Mucosa of stomach (tissue), 1 donor: ENCODE measurements at regions not wholly inside any gene's neighbourhood (a gene's known extent, or its start where the extent isn't known, plus 50 kb on each side); places are given as distances from the start of the nearest gene placed in this dataset.

ENCODE experiments used
- H3K27me3 ChIP-seq: one replicate; pipeline ENCODE4 v1.7.0; 2013; ENCODE audit warnings: mild to moderate bottlenecking, low read length; ENCODE audit not compliant: control insufficient read depth, insufficient read depth
- H3K36me3 ChIP-seq: one replicate; pipeline ENCODE4 v1.7.0; 2013; ENCODE audit warnings: low read length; ENCODE audit not compliant: control insufficient read depth, insufficient read depth
- H3K4me1 ChIP-seq: one replicate; pipeline ENCODE4 v1.7.0; 2013; ENCODE audit warnings: mild to moderate bottlenecking, low read length; ENCODE audit not compliant: control insufficient read depth, insufficient read depth
- H3K4me3 ChIP-seq: one replicate; pipeline ENCODE4 v1.7.0; 2013; ENCODE audit warnings: low read length
- H3K9ac ChIP-seq: one replicate; pipeline ENCODE4 v1.7.0; 2013; ENCODE audit warnings: mild to moderate bottlenecking, low read length, moderate library complexity
- H3K9me3 ChIP-seq: one replicate; pipeline ENCODE4 v1.7.0; 2013; ENCODE audit warnings: mild to moderate bottlenecking, low read length, moderate library complexity; ENCODE audit not compliant: control insufficient read depth
- donor health status: Pancreatic carcinoma.

GRCh38 chr3:159726231-159726964 is 262.2 kb upstream of the IL12A start:
- H3K9ac ChIP-seq = no peak overlapping the region
- no peak overlapping the region for H3K4me3 ChIP-seq
- H3K36me3 ChIP-seq = no peaks in the 10 kb centered on the region
- H3K9me3 ChIP-seq = no peaks in the 10 kb centered on the region
- H3K27me3 ChIP-seq = no peaks in the 10 kb centered on the region
- no peaks in the 10 kb centered on the region for H3K4me1 ChIP-seq

DNA sequence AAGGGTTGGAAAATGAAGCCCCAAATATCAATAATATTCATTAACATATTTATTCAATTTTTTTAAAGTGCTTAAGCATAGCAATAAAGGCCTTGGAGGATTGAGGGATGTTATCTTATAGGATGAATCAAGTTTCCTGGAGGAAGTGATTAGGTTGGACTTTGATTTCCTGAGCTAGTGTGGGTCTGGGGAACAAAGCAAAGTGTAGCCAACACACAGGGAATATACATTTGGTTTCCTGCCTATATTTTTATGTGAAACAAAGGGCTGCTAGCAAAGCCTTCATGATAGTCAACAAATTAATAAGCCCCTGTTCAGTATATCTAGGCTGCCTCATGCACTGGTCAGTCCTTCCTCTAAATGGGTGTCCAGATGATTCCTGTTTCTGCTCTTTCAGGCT is 261.1 kb upstream of the IL12A start:
- no peaks in the 10 kb centered on the region for H3K36me3 ChIP-seq
- H3K9me3 ChIP-seq = no peaks in the 10 kb centered on the region
- no peaks in the 10 kb centered on the region for H3K27me3 ChIP-seq
- no peak overlapping the region for H3K4me3 ChIP-seq
- no peak overlapping the region for H3K9ac ChIP-seq
- H3K4me1 ChIP-seq = no peaks in the 10 kb centered on the region

DNA sequence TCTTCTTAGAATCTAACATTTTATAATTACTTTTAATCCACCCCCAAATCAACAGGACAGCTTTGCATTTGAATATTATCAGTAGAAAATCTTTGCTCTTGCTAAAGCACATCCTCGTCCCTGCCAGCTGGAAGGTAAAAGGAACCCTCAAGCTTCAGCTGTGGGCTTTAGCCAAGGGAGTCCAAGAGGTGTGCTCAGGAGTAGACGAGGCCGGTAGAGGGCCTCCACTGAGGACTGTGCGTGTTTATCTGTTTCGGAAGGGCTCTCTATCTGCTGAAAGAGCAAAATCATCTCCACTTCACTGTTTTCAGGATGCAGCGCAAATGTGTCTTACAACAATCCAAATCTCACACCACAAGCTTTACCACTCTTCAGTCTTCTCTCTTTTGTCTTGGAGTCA is 257.4 kb upstream of the IL12A start:
- Histone ChIP-seq H3K4me3 (no peak overlapping the region), H3K9ac (no peak overlapping the region), H3K4me1 (no peaks in the 10 kb centered on the region), H3K9me3 (no peaks in the 10 kb centered on the region), H3K36me3 (no peaks in the 10 kb centered on the region), H3K27me3 (no peaks in the 10 kb centered on the region)

- Histone ChIP-seq H3K36me3 (no peaks in the 10 kb centered on the region), H3K9ac (no peak overlapping the region), H3K4me1 (no peaks in the 10 kb centered on the region), H3K9me3 (no peaks in the 10 kb centered on the region), H3K27me3 (no peaks in the 10 kb centered on the region), H3K4me3 (no peak overlapping the region)
Observed at GRCh38 chr3:159732172-159733111, 256.2 kb upstream of the IL12A start.

DNA sequence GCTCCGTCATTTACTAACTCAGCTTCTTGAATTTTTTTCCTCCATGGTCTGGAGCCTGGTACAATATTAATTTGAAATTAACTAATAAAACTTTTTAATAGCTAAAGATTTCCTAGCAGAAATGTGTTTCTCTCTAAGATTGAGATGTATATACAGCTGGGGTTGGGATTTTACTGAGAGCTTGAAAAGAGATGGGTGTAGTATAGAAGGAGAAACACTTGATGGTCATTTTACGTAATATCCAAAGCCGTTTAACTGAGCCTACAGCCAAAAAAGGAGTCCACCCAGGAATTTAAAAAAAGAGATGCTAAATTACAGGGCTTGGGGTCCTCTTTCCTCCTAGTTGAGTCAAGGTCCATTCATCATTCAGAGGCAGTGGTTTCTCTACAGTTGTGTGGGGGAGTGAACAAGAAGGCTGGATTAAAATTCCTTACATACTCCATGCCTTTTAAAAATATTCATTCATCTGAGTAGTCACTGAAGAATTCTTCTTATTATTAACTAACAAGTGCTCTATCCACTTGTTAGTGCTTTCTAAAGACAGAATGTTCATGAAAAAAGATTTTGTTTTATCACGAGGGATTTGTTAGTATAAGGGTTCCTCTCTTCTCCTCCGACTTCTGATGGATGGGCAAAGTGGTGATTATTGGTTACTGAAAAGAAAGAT is 255.3 kb upstream of the IL12A start:
- no peaks in the 10 kb centered on the region for H3K36me3 ChIP-seq
- H3K9me3 ChIP-seq = no peaks in the 10 kb centered on the region
- H3K27me3 ChIP-seq = no peaks in the 10 kb centered on the region
- no peaks in the 10 kb centered on the region for H3K4me1 ChIP-seq
- no peak overlapping the region for H3K9ac ChIP-seq
- no peak overlapping the region for H3K4me3 ChIP-seq

- Histone ChIP-seq H3K4me1 (no peaks in the 10 kb centered on the region), H3K9me3 (no peaks in the 10 kb centered on the region), H3K36me3 (no peaks in the 10 kb centered on the region), H3K27me3 (no peaks in the 10 kb centered on the region), H3K4me3 (no peak overlapping the region), H3K9ac (no peak overlapping the region)
Observed at GRCh38 chr3:159734681-159735080, 254.0 kb upstream of the IL12A start.

DNA sequence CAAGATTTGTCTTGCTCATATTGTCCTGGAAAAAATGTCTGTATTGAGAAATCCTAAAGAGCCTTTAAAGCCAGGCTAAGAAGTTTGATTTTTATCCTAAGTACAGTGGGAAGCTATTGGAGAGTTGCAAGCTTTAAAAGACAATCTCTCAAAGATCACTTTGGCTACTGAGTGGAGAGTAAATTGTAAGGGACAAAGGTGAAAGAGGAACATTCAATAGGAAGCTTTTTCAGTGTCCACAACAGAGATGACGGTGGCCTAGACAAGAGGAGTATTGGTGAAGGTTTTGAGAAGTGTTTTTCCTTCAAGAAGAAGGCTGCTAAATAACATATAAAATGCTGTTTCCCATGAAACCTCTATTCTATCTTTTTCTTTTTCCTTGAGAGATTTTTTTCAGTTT is 249.5 kb upstream of the IL12A start:
- Histone ChIP-seq H3K27me3 (no peaks in the 10 kb centered on the region), H3K4me1 (no peaks in the 10 kb centered on the region), H3K9me3 (no peaks in the 10 kb centered on the region), H3K36me3 (no peaks in the 10 kb centered on the region), H3K4me3 (no peak overlapping the region), H3K9ac (no peak overlapping the region)

DNA sequence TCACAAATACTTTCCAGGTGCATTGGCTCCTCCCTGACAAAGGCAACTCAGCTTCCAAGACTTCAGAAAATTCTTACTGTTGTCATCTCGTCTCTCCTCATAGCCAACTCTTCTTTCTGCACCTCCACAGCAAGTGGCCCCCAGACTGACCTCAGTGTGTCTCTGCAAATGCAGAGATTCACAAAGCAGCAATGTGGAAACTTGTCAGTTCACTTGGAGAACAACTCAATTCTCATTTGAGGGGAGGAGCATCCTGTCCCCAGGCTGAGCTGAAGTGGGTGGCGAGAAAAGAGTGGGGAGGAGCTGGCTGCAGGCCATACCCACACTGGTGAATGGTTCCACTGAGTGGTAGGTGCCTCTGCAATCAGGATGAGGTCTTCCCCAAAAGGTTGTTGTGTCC is 248.7 kb upstream of the IL12A start:
- H3K4me1 ChIP-seq = no peaks in the 10 kb centered on the region
- H3K4me3 ChIP-seq = no peak overlapping the region
- no peaks in the 10 kb centered on the region for H3K27me3 ChIP-seq
- H3K36me3 ChIP-seq = no peaks in the 10 kb centered on the region
- no peaks in the 10 kb centered on the region for H3K9me3 ChIP-seq
- H3K9ac ChIP-seq = no peak overlapping the region

DNA sequence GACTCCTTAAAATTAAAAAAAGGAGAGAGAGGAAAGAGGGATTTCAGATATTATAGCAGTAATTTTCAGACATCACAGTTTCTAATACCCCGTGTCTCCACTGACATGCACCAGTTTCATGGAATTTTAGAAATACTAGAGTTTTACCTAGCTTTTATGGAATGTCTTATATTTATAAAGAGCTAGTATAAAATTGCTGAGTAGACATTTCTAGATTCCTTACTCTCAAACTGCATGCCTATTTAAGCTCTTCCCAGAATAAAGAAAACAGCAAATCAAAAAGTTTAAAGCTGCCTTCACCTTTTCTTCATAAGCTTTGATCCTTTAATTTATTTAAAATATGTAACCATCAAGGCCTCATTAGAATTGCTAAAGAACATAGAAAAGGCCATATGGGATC is 247.4 kb upstream of the IL12A start:
- H3K4me3 ChIP-seq = no peak overlapping the region
- H3K9ac ChIP-seq = no peak overlapping the region
- H3K4me1 ChIP-seq = no peaks in the 10 kb centered on the region
- H3K9me3 ChIP-seq = no peaks in the 10 kb centered on the region
- H3K36me3 ChIP-seq = no peaks in the 10 kb centered on the region
- no peaks in the 10 kb centered on the region for H3K27me3 ChIP-seq

GRCh38 chr3:159748425-159748824 is 240.2 kb upstream of the IL12A start:
- Histone ChIP-seq H3K27me3 (no peaks in the 10 kb centered on the region), H3K9ac (no peak overlapping the region), H3K4me1 (no peaks in the 10 kb centered on the region), H3K9me3 (no peaks in the 10 kb centered on the region), H3K36me3 (no peaks in the 10 kb centered on the region), H3K4me3 (no peak overlapping the region)

DNA sequence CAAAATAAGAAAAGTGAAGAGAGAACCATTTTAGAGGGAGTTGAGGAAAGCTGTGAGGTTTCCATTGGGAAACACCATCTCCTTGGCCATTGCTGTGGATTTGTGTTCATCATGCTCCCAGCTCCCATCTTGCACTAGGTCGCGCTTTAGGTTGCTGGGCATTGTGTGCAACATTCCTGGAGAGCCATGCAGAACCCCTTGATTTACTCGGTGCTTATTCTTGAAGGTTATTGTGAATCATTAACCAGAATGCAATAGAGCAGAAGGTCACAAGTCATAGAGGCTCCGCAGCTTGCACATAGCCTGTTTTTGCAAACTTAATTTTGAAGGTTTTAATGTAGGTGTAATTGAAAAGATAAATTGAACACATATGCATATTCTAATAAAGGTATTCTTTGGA is 239.2 kb upstream of the IL12A start:
- Histone ChIP-seq H3K9ac (no peak overlapping the region), H3K27me3 (no peaks in the 10 kb centered on the region), H3K4me3 (no peak overlapping the region), H3K9me3 (no peaks in the 10 kb centered on the region), H3K4me1 (no peaks in the 10 kb centered on the region), H3K36me3 (no peaks in the 10 kb centered on the region)

DNA sequence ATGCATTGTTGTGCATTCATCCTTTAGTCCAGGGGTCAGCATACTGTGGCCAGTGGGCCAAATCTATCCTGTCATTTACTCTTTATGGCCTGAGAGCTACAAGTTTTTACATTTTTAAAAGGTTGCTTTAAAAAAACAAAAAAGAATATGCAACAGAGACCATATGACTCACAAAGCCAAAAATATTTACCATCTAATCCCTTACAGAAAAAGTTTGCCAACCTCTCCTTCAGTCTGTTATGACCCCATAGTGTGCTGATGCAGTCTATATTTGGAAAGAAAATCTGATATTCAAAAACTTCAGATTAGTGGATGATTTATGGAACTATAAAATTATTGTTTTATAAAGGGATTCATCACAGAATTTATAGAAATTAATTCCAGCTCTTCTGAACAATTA is 237.5 kb upstream of the IL12A start:
- H3K4me3 ChIP-seq = no peak overlapping the region

More for the DNA sequence above, 237.5 kb upstream of the IL12A start:
- Histone ChIP-seq H3K36me3 (no peaks in the 10 kb centered on the region), H3K27me3 (no peaks in the 10 kb centered on the region), H3K4me1 (no peaks in the 10 kb centered on the region), H3K9ac (no peak overlapping the region), H3K9me3 (no peaks in the 10 kb centered on the region)
